ENCODE measurements at regions not wholly inside any gene's neighbourhood (a gene's known extent, or its start where the extent isn't known, plus 50 kb on each side); places are given as distances from the start of the nearest gene placed in this dataset.

DNA sequence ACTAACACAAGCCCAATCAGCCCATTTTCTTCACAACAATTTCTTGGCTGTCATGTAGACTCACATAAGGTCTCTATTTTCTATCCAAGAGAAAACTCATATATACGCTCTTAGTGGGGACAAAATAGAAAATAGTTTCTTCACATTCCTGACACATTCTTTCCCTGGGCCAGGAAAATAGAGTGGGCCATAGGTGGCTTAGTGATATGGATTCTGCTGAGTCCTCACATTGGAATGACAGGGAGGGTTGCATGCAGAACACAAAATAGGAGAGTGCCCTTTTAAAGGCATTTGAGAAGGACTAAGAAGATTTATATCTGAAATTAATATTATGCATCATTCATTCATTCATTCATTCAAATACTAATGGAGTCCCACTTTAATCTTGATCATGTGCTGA, 207.7 kb downstream of the LYPLAL1 start:
- H3K4me2 ChIP-seq (ENCODE audit: insufficient read depth in 1 of 2, low read depth in 2 of 2, low read length in 2 of 2) = no peak overlapping the region
- ChIA-PET CTCF (ENCODE audit: partially characterized antibody) (interaction anchor here (1.1 to 1.3 kb wide), 2 partner anchors 10 to 186 kb away, joined by 3 read pairs; no protein-coding TSS in a partner anchor), POLR2A (ENCODE audit: partially characterized antibody) (no interaction called here)
- no peak overlapping the region for H2BK20ac ChIP-seq (ENCODE audit: low read length)
- H3K23ac ChIP-seq (ENCODE audit: insufficient read length) = no peak overlapping the region
- H2BK12ac ChIP-seq (ENCODE audit: low read depth, low read length) = no peak overlapping the region
- no peak overlapping the region for H3K18ac ChIP-seq (ENCODE audit: extremely low read depth, low read length)
- H3K36me3 ChIP-seq (ENCODE audit: control insufficient read depth in 2 of 4, insufficient read depth in 4 of 4, low read length in 3 of 4) = no peaks in the 10 kb centered on the region
- no peaks in the 10 kb centered on the region for H3K79me1 ChIP-seq (ENCODE audit: low read depth, low read length)
- no peaks in the 10 kb centered on the region for H3K9me3 ChIP-seq (ENCODE audit: insufficient read depth in 2 of 2, low read depth in 1 of 2, low read length in 1 of 2)
- H2BK5ac ChIP-seq (ENCODE audit: low read depth, low read length) = no peak overlapping the region
- H2BK120ac ChIP-seq (replicated peaks; ENCODE audit: low read depth, low read length) = no peak overlapping the region
- H2AFZ ChIP-seq (ENCODE audit: low read length) = no peak overlapping the region
- H3K56ac ChIP-seq (replicated peaks; ENCODE audit: insufficient read length, low read depth, low read length) = no peak overlapping the region
- no peaks in the 10 kb centered on the region for H3K79me2 ChIP-seq (ENCODE audit: control insufficient read depth in 1 of 2, insufficient read depth in 2 of 2, low read length in 2 of 2)
- H3K9ac ChIP-seq (replicated peaks in 1 of 4; ENCODE audit: extremely low read depth in 1 of 4, low read depth in 3 of 4, low read length in 3 of 4) = no peak overlapping the region
- no peak overlapping the region for H3K14ac ChIP-seq (ENCODE audit: insufficient read length)
- no peaks in the 10 kb centered on the region for H3K4me1 ChIP-seq (replicated peaks in 1 of 4; ENCODE audit: control insufficient read depth in 3 of 4, insufficient read depth in 4 of 4, low read length in 3 of 4)
- no peak overlapping the region for H3K4me3 ChIP-seq (ENCODE audit: extremely low read depth in 1 of 4, insufficient read depth in 2 of 4, low read depth in 3 of 4, low read length in 4 of 4)
- H3K27ac ChIP-seq (ENCODE audit: low read depth, low read length) = no peak overlapping the region
- H4K20me1 ChIP-seq (replicated peaks in 1 of 2; ENCODE audit: control insufficient read depth in 1 of 2, insufficient read depth in 2 of 2, low read length in 2 of 2) = no peaks in the 10 kb centered on the region
- no peak overlapping the region for H3K4ac ChIP-seq (replicated peaks; ENCODE audit: insufficient read length, low read depth, low read length)
- no peak for DNase-seq (ENCODE audit: low read depth in 1 of 2, low spot score in 2 of 2)
- no peak overlapping the region for H2BK15ac ChIP-seq (ENCODE audit: low read length)
- no peak overlapping the region for H2AK5ac ChIP-seq (ENCODE audit: low read depth, low read length)
- no peak overlapping the region for H4K8ac ChIP-seq (ENCODE audit: extremely low read depth, insufficient read depth, low read length)
- no peaks in the 10 kb centered on the region for H3K23me2 ChIP-seq (ENCODE audit: low read depth, low read length)
- no peak overlapping the region for H4K91ac ChIP-seq (replicated peaks; ENCODE audit: insufficient read length, low read length)
- WGBS, 2 experiments (ENCODE audit: extremely low coverage in 1 of 2, insufficient coverage in 1 of 2, insufficient read length in 1 of 2, insufficient replicate concordance in 2 of 2, low coverage in 1 of 2, low lambda C conversion rate in 2 of 2, missing lambda C conversion rate in 1 of 2) = 95% methylated on average over 1 of the region's 1 CpG; no CpG with 5 or more reads in 1 of the 2 experiments
- no peak overlapping the region for H4K5ac ChIP-seq (ENCODE audit: insufficient read length, low read depth, low read length)
- no peaks in the 10 kb centered on the region for H3K27me3 ChIP-seq (replicated peaks in 1 of 4; ENCODE audit: control insufficient read depth in 3 of 4, extremely low read depth in 1 of 4, insufficient read depth in 3 of 4, low read length in 3 of 4)
- FAIRE-seq = no peak
- no peak for TF ChIP-seq POU5F1 (IDR thresholded peaks at IDR 0.05; ENCODE audit: low read depth, low read length)
- TF ChIP-seq FOSL1 (IDR thresholded peaks at IDR 0.05; ENCODE audit: insufficient read depth, low read depth, low read length) = no peak
- TF ChIP-seq SIRT6 (IDR thresholded peaks at IDR 0.05; ENCODE audit: low read length) = no peak
- TF ChIP-seq CEBPB (IDR thresholded peaks at IDR 0.05; ENCODE audit: low read depth, low read length) = no peak
- no peak for TF ChIP-seq RBBP5 (IDR thresholded peaks at IDR 0.05; ENCODE audit: borderline replicate concordance, low read depth, low read length)
- TF ChIP-seq SIN3A (conservative IDR thresholded peaks at IDR 0.05 in 1 of 2, IDR thresholded peaks at IDR 0.05 in 1 of 2; ENCODE audit: low read depth in 1 of 2, low read length in 2 of 2) = no peak
- no peak for TF ChIP-seq BRCA1 (IDR thresholded peaks at IDR 0.05; ENCODE audit: low read depth, low read length)
- TF ChIP-seq SIX5 (IDR thresholded peaks at IDR 0.05; ENCODE audit: low read depth, low read length) = no peak
- TF ChIP-seq ZNF274 (IDR thresholded peaks at IDR 0.05; ENCODE audit: borderline replicate concordance, extremely low read depth, low read length) = no peak
- TF ChIP-seq, protein P1, sequence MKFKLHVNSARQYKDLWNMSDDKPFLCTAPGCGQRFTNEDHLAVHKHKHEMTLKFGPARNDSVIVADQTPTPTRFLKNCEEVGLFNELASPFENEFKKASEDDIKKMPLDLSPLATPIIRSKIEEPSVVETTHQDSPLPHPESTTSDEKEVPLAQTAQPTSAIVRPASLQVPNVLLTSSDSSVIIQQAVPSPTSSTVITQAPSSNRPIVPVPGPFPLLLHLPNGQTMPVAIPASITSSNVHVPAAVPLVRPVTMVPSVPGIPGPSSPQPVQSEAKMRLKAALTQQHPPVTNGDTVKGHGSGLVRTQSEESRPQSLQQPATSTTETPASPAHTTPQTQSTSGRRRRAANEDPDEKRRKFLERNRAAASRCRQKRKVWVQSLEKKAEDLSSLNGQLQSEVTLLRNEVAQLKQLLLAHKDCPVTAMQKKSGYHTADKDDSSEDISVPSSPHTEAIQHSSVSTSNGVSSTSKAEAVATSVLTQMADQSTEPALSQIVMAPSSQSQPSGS (IDR thresholded peaks at IDR 0.05; ENCODE audit: low read length) = no peak
- no peak for TF ChIP-seq TAF1 (IDR thresholded peaks at IDR 0.05; ENCODE audit: low read depth, low read length)
